ENCODE measurements at regions not wholly inside any gene's neighbourhood (a gene's known extent, or its start where the extent isn't known, plus 50 kb on each side); places are given as distances from the start of the nearest gene placed in this dataset.

GRCh38 chr5:72645064-72645846 lies 138.0 kb upstream of the ZNF366 start:
- H3K79me2 ChIP-seq (ENCODE audit: control insufficient read depth in 1 of 2, insufficient read depth in 2 of 2, low read length in 2 of 2): no peaks in the 10 kb centered on the region
- no peaks in the 10 kb centered on the region for H3K36me3 ChIP-seq (ENCODE audit: control insufficient read depth in 2 of 4, insufficient read depth in 4 of 4, low read length in 3 of 4)
- POLR2A ChIA-PET (ENCODE audit: partially characterized antibody): no interaction called here
- no peak for TF ChIP-seq HDAC2 (IDR thresholded peaks at IDR 0.05; ENCODE audit: borderline replicate concordance in 1 of 2, low read depth in 2 of 2, low read length in 2 of 2)
- no peak for TF ChIP-seq SP1 (IDR thresholded peaks at IDR 0.05; ENCODE audit: low read depth, low read length)
- TF ChIP-seq SP2 (IDR thresholded peaks at IDR 0.05; ENCODE audit: low read length): no peak
- TF ChIP-seq EGR1 (IDR thresholded peaks at IDR 0.05; ENCODE audit: borderline replicate concordance, low read depth, low read length): no peak
- no peak for TF ChIP-seq RAD21 (IDR thresholded peaks at IDR 0.05 in 1 of 2, conservative IDR thresholded peaks at IDR 0.05 in 1 of 2; ENCODE audit: low read depth in 2 of 2, low read length in 2 of 2)
- H3K4me3 ChIP-seq (ENCODE audit: extremely low read depth in 1 of 4, insufficient read depth in 2 of 4, low read depth in 3 of 4, low read length in 4 of 4): no peak overlapping the region
- H3K4me2 ChIP-seq (ENCODE audit: insufficient read depth in 1 of 2, low read depth in 2 of 2, low read length in 2 of 2): no peak overlapping the region
- H3K27ac ChIP-seq (ENCODE audit: low read depth, low read length): no peak overlapping the region
- no peak overlapping the region for H3K14ac ChIP-seq (ENCODE audit: insufficient read length)
- H2BK15ac ChIP-seq (ENCODE audit: low read length): no peak overlapping the region
- no peaks in the 10 kb centered on the region for H3K4me1 ChIP-seq (replicated peaks in 1 of 4; ENCODE audit: control insufficient read depth in 3 of 4, insufficient read depth in 4 of 4, low read length in 3 of 4)
- no peak for FAIRE-seq
- H2AFZ ChIP-seq (ENCODE audit: low read length): no peak overlapping the region
- CTCF ChIA-PET (ENCODE audit: partially characterized antibody): interaction anchor here (1.0 to 1.6 kb wide), 2 partner anchors 34 to 66 kb away, joined by 4 to 7 read pairs; no protein-coding TSS in a partner anchor
- DNase-seq (ENCODE audit: low read depth in 1 of 2, low spot score in 2 of 2): no peak
- no peak overlapping the region for H4K5ac ChIP-seq (ENCODE audit: insufficient read length, low read depth, low read length)
- no peak overlapping the region for H2BK5ac ChIP-seq (ENCODE audit: low read depth, low read length)
- H3K9ac ChIP-seq (replicated peaks in 1 of 4; ENCODE audit: extremely low read depth in 1 of 4, low read depth in 3 of 4, low read length in 3 of 4): no peak overlapping the region
- H3K4ac ChIP-seq (replicated peaks; ENCODE audit: insufficient read length, low read depth, low read length): no peak overlapping the region
- no peak overlapping the region for H3K23ac ChIP-seq (ENCODE audit: insufficient read length)
- no peaks in the 10 kb centered on the region for H4K20me1 ChIP-seq (replicated peaks in 1 of 2; ENCODE audit: control insufficient read depth in 1 of 2, insufficient read depth in 2 of 2, low read length in 2 of 2)
- no peak overlapping the region for H2BK20ac ChIP-seq (ENCODE audit: low read length)
- H3K9me3 ChIP-seq (ENCODE audit: insufficient read depth in 2 of 2, low read depth in 1 of 2, low read length in 1 of 2): no peaks in the 10 kb centered on the region
- no peak overlapping the region for H4K91ac ChIP-seq (replicated peaks; ENCODE audit: insufficient read length, low read length)
- 82% methylated on average over 6 of the region's 6 CpGs; no CpG with 5 or more reads in 1 of the 2 experiments for WGBS, 2 experiments (ENCODE audit: extremely low coverage in 1 of 2, insufficient coverage in 1 of 2, insufficient read length in 1 of 2, insufficient replicate concordance in 2 of 2, low coverage in 1 of 2, low lambda C conversion rate in 2 of 2, missing lambda C conversion rate in 1 of 2)
- H4K8ac ChIP-seq (ENCODE audit: extremely low read depth, insufficient read depth, low read length): no peak overlapping the region
- no peaks in the 10 kb centered on the region for H3K27me3 ChIP-seq (replicated peaks in 1 of 4; ENCODE audit: control insufficient read depth in 3 of 4, extremely low read depth in 1 of 4, insufficient read depth in 3 of 4, low read length in 3 of 4)
- H3K18ac ChIP-seq (ENCODE audit: extremely low read depth, low read length): no peak overlapping the region
- no peaks in the 10 kb centered on the region for H3K23me2 ChIP-seq (ENCODE audit: low read depth, low read length)
- H3K79me1 ChIP-seq (ENCODE audit: low read depth, low read length): no peaks in the 10 kb centered on the region
- no peak overlapping the region for H2AK5ac ChIP-seq (ENCODE audit: low read depth, low read length)
- H2BK12ac ChIP-seq (ENCODE audit: low read depth, low read length): no peak overlapping the region
- H3K56ac ChIP-seq (replicated peaks; ENCODE audit: insufficient read length, low read depth, low read length): no peak overlapping the region
- no peak overlapping the region for H2BK120ac ChIP-seq (replicated peaks; ENCODE audit: low read depth, low read length)

Measured in H1 (cell line).